AG08395 (cell line): ENCODE measurements at regions not wholly inside any gene's neighbourhood (a gene's known extent, or its start where the extent isn't known, plus 50 kb on each side); places are given as distances from the start of the nearest gene placed in this dataset.

Experiments used
- DNase-seq: peaks from one replicate; pipeline ENCODE4 v3.0.0; 2012; ENCODE audit warnings: mixed read lengths, low spot score

- DNase-seq: no peak
These were observed 54.2 kb upstream of the MGST2 start for GRCh38 chr4:139611391-139611790.

- peak; percentile 32 for DNase-seq
These were observed 53.6 kb upstream of the SETD7 start for GRCh38 chr4:139609647-139610046.

- no peak for DNase-seq
These were observed 51.6 kb upstream of the SETD7 start for GRCh38 chr4:139607502-139608060.

GRCh38 chr4:139606579-139607501, 50.8 kb upstream of the SETD7 start:
- DNase-seq: peak; percentile 47

GRCh38 chr4:139606103-139606502, 50.1 kb upstream of the SETD7 start:
- no peak for DNase-seq
